ENCODE measurements at regions not wholly inside any gene's neighbourhood (a gene's known extent, or its start where the extent isn't known, plus 50 kb on each side); places are given as distances from the start of the nearest gene placed in this dataset.
"Not testable (repeated sequence)": the region's sequence is repeated elsewhere in the genome, so short reads cannot be mapped to it uniquely, and the experiment has no call there.

DNA sequence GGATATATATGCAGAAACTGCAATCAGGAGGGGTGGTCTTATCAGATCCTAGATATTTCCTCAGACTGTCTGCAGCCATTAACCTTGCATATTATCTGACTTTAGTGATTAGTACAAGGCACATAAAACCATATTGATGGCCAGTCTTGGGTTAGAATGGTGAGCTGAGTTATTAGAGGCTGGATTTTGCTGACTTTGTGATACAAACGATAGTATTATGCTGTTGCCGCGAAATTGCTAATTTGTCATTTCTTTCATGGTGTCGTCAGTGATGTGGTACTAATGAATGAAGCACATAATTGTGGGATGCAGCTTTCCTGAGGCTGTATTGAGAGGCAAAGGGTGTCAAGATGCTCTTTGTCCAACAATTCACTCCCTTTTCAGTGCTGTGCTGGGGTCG lies 172.5 kb downstream of the TEX29 start:
- no peak overlapping the region for H3K9ac ChIP-seq (ENCODE audit: low read length)
- no peak overlapping the region for H3K27ac Mint-ChIP-seq (ENCODE audit: unreplicated experiment)
- H3K4me1 ChIP-seq (ENCODE audit: insufficient read depth, low read length) = no peaks in the 10 kb centered on the region
- peaks cover 10% of the 10 kb centered on the region for H3K9me3 Mint-ChIP-seq (ENCODE audit: unreplicated experiment)
- no peak overlapping the region for H2AFZ ChIP-seq (ENCODE audit: low read depth, low read length)
- H3K4me2 ChIP-seq (ENCODE audit: low read length) = no peak overlapping the region
- no peaks in the 10 kb centered on the region for H3K36me3 Mint-ChIP-seq (ENCODE audit: low read depth, unreplicated experiment)
- H4K20me1 ChIP-seq (ENCODE audit: insufficient read depth, low read length) = no peaks in the 10 kb centered on the region
- no peaks in the 10 kb centered on the region for H3K4me1 Mint-ChIP-seq (ENCODE audit: low read depth, unreplicated experiment)
- H3K4me3 Mint-ChIP-seq (ENCODE audit: unreplicated experiment) = no peak overlapping the region
- H3K27me3 Mint-ChIP-seq (ENCODE audit: low read depth, unreplicated experiment) = peaks cover 30% of the 10 kb centered on the region
- no peaks in the 10 kb centered on the region for H3K79me2 ChIP-seq (ENCODE audit: insufficient read depth, low read length)
- H3K9me3 ChIP-seq (ENCODE audit: insufficient read depth, low read depth, low read length) = peaks cover 4% of the 10 kb centered on the region
- peaks cover 3% of the 10 kb centered on the region for H3K27me3 ChIP-seq (ENCODE audit: insufficient read depth, low read length)
- no peak overlapping the region for H3K4me3 ChIP-seq (ENCODE audit: insufficient read depth, low read depth, low read length)
- FAIRE-seq = no peak
- H3K27ac ChIP-seq (ENCODE audit: low read depth, low read length) = no peak overlapping the region
- DNase-seq (ENCODE audit: low read depth) = no peak
- no peaks in the 10 kb centered on the region for H3K36me3 ChIP-seq (ENCODE audit: insufficient read depth, low read length)
- TF ChIP-seq EZH2 (IDR thresholded peaks at IDR 0.05; ENCODE audit: insufficient read depth, low read length) = no peak
- TF ChIP-seq, protein P1, sequence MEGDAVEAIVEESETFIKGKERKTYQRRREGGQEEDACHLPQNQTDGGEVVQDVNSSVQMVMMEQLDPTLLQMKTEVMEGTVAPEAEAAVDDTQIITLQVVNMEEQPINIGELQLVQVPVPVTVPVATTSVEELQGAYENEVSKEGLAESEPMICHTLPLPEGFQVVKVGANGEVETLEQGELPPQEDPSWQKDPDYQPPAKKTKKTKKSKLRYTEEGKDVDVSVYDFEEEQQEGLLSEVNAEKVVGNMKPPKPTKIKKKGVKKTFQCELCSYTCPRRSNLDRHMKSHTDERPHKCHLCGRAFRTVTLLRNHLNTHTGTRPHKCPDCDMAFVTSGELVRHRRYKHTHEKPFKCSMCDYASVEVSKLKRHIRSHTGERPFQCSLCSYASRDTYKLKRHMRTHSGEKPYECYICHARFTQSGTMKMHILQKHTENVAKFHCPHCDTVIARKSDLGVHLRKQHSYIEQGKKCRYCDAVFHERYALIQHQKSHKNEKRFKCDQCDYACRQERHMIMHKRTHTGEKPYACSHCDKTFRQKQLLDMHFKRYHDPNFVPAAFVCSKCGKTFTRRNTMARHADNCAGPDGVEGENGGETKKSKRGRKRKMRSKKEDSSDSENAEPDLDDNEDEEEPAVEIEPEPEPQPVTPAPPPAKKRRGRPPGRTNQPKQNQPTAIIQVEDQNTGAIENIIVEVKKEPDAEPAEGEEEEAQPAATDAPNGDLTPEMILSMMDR (IDR thresholded peaks at IDR 0.05; ENCODE audit: insufficient read depth, low read depth, low read length) = no peak

DNA sequence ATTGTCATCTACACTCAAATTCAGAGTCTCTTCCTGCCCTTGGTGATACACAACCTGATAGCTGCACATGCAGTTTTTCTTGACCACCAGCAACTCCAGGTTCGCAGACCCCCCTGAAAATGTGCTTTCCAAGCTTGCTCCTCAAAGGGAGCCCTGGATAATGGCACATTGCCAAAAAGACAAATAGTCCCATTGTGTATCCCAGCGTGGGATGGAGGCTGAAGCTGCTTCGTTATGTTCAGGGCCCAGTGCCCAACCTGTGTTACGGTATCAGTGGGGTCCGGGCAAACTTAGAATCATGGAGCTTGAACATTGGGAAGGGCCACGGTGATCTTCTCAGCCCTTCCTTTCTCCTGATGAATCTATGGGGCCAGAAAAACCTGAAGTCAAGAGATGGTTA lies 173.0 kb downstream of the TEX29 start:
- Histone ChIP-seq H3K79me2 (ENCODE audit: insufficient read depth, low read length) (no peaks in the 10 kb centered on the region), H3K9ac (ENCODE audit: low read length) (no peak overlapping the region), H3K9me3 (ENCODE audit: insufficient read depth, low read depth, low read length) (peaks cover 4% of the 10 kb centered on the region), H3K36me3 (ENCODE audit: insufficient read depth, low read length) (no peaks in the 10 kb centered on the region), H2AFZ (ENCODE audit: low read depth, low read length) (no peak overlapping the region), H4K20me1 (ENCODE audit: insufficient read depth, low read length) (no peaks in the 10 kb centered on the region), H3K4me3 (ENCODE audit: insufficient read depth, low read depth, low read length) (no peak overlapping the region), H3K4me2 (ENCODE audit: low read length) (no peak overlapping the region), H3K27ac (ENCODE audit: low read depth, low read length) (no peak overlapping the region), H3K4me1 (ENCODE audit: insufficient read depth, low read length) (no peaks in the 10 kb centered on the region), H3K27me3 (ENCODE audit: insufficient read depth, low read length) (peaks cover 3% of the 10 kb centered on the region)
- FAIRE-seq (no peak), DNase-seq (ENCODE audit: low read depth) (no peak)
- peaks cover 28% of the 10 kb centered on the region for H3K27me3 Mint-ChIP-seq (ENCODE audit: low read depth, unreplicated experiment)
- H3K9me3 Mint-ChIP-seq (ENCODE audit: unreplicated experiment) = peaks cover 10% of the 10 kb centered on the region
- H3K4me3 Mint-ChIP-seq (ENCODE audit: unreplicated experiment) = no peak overlapping the region
- H3K36me3 Mint-ChIP-seq (ENCODE audit: low read depth, unreplicated experiment) = no peaks in the 10 kb centered on the region
- no peak overlapping the region for H3K27ac Mint-ChIP-seq (ENCODE audit: unreplicated experiment)
- TF ChIP-seq, protein P1 (IDR thresholded peaks at IDR 0.05; ENCODE audit: insufficient read depth, low read depth, low read length) = no peak
- no peaks in the 10 kb centered on the region for H3K4me1 Mint-ChIP-seq (ENCODE audit: low read depth, unreplicated experiment)

DNA sequence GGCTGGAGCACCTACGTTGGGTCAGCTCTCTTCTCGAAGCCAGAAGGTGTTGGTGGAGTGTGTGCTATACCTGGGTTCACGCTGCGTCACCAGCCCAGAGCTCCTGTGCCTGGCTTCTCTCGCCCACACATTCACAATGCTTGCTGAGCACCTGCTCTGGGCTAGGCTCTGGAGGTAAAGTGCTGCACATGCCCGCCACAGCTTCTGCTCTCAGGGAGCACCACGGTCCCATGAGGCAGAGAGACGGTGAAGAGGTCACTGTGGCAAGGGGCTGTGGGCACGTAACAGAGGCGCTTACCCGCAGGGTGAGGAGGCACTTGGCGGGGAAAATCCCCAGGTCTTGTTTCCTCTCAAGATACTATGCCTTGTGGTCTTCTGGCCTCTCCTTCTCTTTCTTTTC lies 174.2 kb downstream of the TEX29 start:
- Histone ChIP-seq H3K9ac (ENCODE audit: low read length) (no peak overlapping the region), H3K4me1 (ENCODE audit: insufficient read depth, low read length) (no peaks in the 10 kb centered on the region), H3K4me3 (ENCODE audit: insufficient read depth, low read depth, low read length) (no peak overlapping the region), H3K79me2 (ENCODE audit: insufficient read depth, low read length) (no peaks in the 10 kb centered on the region), H4K20me1 (ENCODE audit: insufficient read depth, low read length) (no peaks in the 10 kb centered on the region), H3K9me3 (ENCODE audit: insufficient read depth, low read depth, low read length) (no peaks in the 10 kb centered on the region), H3K4me2 (ENCODE audit: low read length) (no peak overlapping the region), H2AFZ (ENCODE audit: low read depth, low read length) (no peak overlapping the region), H3K36me3 (ENCODE audit: insufficient read depth, low read length) (no peaks in the 10 kb centered on the region), H3K27me3 (ENCODE audit: insufficient read depth, low read length) (peaks cover 3% of the 10 kb centered on the region), H3K27ac (ENCODE audit: low read depth, low read length) (no peak overlapping the region)
- H3K4me3 Mint-ChIP-seq (ENCODE audit: unreplicated experiment) = no peak overlapping the region
- FAIRE-seq (no peak), DNase-seq (ENCODE audit: low read depth) (no peak)
- H3K36me3 Mint-ChIP-seq (ENCODE audit: low read depth, unreplicated experiment) = no peaks in the 10 kb centered on the region
- H3K4me1 Mint-ChIP-seq (ENCODE audit: low read depth, unreplicated experiment) = no peaks in the 10 kb centered on the region
- peaks cover 36% of the 10 kb centered on the region for H3K27me3 Mint-ChIP-seq (ENCODE audit: low read depth, unreplicated experiment)
- no peak overlapping the region for H3K27ac Mint-ChIP-seq (ENCODE audit: unreplicated experiment)
- TF ChIP-seq EZH2 (IDR thresholded peaks at IDR 0.05; ENCODE audit: insufficient read depth, low read length) = no peak
- TF ChIP-seq, protein P1 (IDR thresholded peaks at IDR 0.05; ENCODE audit: insufficient read depth, low read depth, low read length) = no peak
- peaks cover 11% of the 10 kb centered on the region for H3K9me3 Mint-ChIP-seq (ENCODE audit: unreplicated experiment)

DNA sequence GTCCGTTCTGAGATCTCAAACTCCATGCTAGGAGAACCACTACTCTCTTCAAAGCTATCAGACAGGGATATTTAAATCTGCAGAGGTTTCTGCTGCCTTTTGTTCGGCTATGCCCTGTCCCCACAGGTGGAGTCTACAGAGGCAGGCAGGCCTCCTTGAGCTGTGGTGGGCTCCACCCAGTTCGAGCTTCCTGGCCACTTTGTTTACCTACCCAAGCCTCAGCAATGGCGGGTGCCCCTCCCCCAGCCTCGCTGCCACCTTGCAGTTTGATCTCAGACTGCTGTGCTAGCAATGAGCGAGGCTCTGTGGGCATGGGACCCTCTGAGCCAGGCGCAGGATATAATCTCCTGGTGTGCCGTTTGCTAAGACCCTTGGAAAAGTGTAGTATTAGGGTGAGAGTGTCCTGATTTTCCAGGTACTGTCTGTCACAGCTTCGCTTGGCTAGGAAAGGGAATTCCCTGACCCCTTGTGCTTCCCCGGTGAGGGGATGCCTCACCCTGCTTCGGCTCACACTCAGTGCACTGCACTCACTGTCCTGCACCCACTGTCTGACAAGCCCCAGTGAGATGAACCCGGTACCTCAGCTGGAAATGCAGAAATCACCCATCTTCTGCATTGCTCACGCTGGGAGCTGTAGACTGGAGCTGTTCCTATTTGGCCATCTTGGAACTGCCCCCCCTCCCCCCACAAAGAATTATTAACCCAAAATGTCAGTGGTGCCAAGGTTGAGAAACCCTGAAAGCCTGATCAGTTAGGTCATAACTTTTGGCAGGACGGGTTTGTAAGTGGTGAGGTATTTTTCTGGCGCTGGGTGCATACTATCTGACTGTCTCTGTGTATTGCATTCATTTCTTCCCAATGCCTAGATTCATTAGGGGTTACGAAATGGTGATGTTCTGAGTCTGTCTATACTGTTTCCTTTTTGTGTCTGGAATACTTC lies 181.4 kb downstream of the TEX29 start:
- peaks cover 21% of the 10 kb centered on the region for H3K9me3 Mint-ChIP-seq (ENCODE audit: unreplicated experiment)
- FAIRE-seq = not testable (repeated sequence)

More for the DNA sequence above, 181.4 kb downstream of the TEX29 start:
- H3K27me3 Mint-ChIP-seq (ENCODE audit: low read depth, unreplicated experiment) = peaks cover 62% of the 10 kb centered on the region
- DNase-seq (ENCODE audit: low read depth); H3K36me3 Mint-ChIP-seq (ENCODE audit: low read depth, unreplicated experiment); H3K4me3 Mint-ChIP-seq (ENCODE audit: unreplicated experiment); H3K27me3 ChIP-seq (ENCODE audit: insufficient read depth, low read length); H3K4me2 ChIP-seq (ENCODE audit: low read length); H3K27ac Mint-ChIP-seq (ENCODE audit: unreplicated experiment); H3K9me3 ChIP-seq (ENCODE audit: insufficient read depth, low read depth, low read length); H3K36me3 ChIP-seq (ENCODE audit: insufficient read depth, low read length); H4K20me1 ChIP-seq (ENCODE audit: insufficient read depth, low read length); H3K4me1 ChIP-seq (ENCODE audit: insufficient read depth, low read length); H2AFZ ChIP-seq (ENCODE audit: low read depth, low read length); H3K27ac ChIP-seq (ENCODE audit: low read depth, low read length); H3K79me2 ChIP-seq (ENCODE audit: insufficient read depth, low read length); H3K4me1 Mint-ChIP-seq (ENCODE audit: low read depth, unreplicated experiment); H3K4me3 ChIP-seq (ENCODE audit: insufficient read depth, low read depth, low read length); H3K9ac ChIP-seq (ENCODE audit: low read length): not testable (repeated sequence)
